HG03575 (cell line): ENCODE measurements at regions not wholly inside any gene's neighbourhood (a gene's known extent, or its start where the extent isn't known, plus 50 kb on each side); places are given as distances from the start of the nearest gene placed in this dataset.
"Not testable (repeated sequence)": the region's sequence is repeated elsewhere in the genome, so short reads cannot be mapped to it uniquely, and the experiment has no call there.

ENCODE experiments used
- ATAC-seq: cut with Tn5 transposase; IDR thresholded peaks from one replicate; pipeline ENCODE4 v1.9.1; 2021; ENCODE audit not compliant: unreplicated experiment, insufficient number of reproducible peaks, low FRiP score; ENCODE audit errors: extremely low read depth

DNA sequence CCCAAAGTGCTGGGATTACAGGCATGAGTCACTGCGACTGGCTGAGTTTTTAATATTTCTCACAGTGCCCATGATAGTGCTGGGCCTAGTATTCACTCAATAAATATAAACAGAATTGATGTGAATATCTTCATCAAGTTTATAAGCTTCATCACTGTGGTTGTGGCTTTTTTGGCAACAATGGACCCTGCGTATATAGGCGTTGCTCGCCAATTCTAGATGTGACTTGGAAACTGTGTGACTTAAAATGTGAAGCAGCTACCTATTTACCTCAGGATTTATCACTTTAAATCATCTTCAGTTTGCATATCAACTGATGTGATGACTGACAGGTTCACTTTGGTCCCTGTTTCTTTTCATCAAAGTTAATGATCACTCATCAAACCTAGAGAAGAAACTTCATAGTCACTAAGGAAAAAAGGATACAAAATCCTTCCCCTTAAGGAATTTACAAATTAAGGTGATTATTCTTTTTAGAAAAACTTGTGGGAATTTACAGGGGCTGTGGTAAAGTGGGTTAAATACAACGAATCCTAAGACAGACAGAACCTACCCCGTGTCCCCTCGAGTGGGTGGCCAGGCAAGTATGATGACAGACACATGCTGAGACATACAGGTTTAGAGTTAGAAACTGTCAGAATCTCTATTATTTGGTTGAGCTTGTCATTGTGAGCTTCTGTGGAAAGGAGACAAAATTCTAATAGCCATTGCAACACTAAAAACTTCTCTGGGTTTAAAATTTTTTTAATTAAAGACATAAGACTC is 101.3 kb downstream of the AKAP11 start:
- no peak for ATAC-seq

DNA sequence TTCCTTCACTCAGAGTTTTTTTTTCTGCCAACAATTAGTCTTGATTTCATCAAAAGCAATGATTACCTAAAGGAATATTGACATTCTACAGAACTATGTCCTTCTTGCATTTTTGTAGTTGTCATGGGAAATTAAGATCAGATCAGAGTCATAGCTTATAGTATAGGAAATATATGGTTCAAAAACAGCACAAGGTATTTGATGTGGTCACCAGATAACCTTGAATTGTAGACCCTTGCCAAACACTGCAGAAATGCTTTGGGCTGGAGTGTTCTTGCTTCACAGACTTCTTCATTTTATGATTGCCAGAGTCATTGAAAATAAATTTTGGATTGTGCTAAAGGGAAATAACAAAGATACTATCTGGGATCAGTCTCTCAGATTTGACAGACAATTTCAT is 103.7 kb downstream of the AKAP11 start:
- ATAC-seq: no peak

DNA sequence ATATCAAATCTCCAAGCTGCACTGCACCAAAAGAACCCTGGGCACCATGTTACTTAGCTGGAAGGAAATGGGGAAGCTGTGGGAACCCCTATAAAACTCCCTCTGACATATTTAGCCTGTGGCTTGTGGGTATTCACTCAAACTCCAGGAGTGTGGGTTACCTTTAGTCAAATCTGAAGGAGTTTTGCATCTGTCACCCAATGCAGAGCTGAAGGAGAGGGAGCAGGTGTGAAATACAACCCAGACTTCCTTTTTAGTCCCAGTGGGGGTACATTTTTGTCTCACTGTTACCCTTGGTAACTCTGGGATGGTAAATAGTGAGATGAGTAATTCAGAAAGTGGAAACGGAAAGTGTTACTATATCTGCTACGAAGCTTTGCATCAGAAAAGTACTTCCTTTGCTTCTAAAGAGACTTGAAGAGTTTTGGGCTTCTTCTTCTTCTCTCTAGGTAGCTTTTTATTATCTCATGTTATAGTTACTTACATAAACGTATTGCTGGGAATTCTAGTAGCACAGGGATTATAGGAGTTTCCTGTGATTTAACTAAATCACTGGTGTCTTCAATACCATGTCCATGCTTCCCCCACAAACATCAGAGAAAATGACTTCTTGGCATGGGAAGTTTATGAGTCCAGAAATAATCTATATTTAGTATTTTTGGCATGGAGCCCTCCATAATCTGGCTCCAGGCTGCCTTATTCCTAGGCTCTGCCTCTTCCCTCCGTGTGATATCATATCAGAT is 105.9 kb downstream of the AKAP11 start:
- ATAC-seq: peak; percentile 54

DNA sequence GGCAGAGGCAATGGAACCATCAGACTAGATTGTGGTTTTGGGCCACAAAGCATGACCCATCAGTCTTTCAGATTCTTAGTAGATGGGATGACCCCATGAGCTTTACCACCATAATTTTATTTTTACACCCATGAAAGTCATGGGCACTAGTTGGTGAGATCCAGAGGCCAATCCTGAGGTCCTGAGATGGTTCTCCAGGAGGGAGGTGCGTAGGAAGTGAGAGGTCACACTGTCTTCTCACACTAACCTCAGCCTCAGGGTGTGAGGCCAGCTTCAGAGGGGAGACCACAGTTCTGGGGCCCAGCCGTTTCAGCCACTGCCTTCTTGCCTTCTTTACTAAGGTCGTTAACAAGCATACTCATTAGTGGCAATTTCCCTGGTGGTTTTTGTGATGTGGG is 106.4 kb downstream of the AKAP11 start:
- ATAC-seq: no peak

DNA sequence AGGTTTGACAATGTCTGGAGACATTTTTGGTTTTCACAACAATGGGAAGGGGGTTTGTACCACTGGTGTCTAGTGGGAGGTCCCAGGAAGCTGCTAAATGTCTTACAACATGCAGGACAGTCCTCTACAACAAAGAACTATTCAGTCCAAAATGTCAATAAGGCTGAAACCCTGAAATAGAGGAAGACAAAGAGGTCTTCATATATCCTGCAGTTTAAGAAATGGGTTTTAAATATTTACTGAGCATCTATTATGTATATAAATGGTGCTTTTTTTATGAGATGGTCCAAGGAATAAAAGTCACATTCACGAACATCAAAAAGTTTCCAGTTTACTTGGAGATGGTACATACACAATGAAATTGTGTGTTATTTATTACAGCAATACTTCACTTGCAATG is 107.3 kb downstream of the AKAP11 start:
- ATAC-seq: no peak

DNA sequence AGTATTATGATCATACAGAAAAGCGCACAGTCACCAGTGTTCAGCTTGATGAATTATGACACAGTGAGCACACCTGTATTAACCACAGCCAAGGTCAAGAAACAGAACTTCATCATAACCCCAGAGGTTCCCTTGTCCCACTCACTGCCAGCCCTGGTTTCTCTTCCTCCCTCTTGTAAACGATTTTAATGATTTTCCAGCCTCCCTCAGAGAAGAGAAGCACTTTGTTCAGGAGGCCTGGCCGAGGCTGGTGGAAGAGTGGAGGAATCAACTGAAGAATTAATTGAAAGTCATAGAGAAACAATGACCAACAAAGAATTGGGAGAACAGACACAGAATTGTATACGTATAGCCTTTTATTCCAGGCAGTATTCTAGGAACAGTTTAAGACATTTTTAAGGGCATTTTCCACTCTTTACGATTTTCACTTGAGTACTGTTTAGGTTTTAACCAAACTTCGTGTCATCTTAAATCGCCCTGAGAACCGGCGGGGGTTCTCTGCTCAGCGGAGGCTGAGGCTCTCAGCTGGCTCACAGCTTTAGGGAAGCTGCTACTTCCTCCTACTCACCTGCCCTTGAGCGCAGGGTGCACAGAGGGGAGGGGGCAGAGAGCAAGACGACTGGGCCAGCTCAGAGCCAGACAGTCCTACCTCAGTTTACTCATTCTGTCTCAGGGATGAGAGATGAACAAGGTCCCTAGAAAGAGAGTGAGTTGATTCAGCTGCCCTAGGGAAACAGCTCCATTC is 108.6 kb downstream of the AKAP11 start:
- ATAC-seq: peak; percentile 23

DNA sequence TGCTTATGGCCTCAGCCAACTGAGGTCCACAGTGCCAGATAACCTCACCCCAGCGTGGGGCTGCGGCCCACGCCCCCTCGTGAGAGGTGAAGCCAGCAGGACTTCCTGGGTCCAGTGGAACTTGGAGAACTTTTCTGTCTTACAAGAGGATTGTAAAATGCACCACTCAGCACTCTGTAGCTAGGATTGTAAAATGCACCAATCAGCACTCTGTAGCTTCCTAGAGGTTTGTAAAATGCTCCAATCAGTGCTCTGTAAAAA is 109.1 kb downstream of the AKAP11 start:
- ATAC-seq: no peak

DNA sequence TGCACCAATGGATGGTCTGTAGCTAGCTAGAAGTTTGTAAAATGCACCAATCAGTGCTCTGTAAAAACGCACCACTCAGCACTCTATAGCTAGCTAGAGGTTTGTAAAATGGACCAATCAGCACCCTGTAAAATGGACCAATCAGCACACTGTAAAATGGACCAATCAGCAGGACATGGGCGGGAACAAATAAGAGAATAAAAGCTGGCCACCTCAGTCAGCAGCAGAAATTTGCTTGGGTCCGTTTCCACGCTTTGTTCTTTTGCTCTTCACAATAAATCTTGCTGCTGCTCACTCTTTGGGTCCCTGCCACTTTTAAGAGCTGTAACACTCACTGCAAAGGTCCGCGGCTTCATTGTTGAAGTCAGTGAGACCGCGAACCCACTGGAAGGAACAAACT is 109.5 kb downstream of the AKAP11 start:
- not testable (repeated sequence) for ATAC-seq

DNA sequence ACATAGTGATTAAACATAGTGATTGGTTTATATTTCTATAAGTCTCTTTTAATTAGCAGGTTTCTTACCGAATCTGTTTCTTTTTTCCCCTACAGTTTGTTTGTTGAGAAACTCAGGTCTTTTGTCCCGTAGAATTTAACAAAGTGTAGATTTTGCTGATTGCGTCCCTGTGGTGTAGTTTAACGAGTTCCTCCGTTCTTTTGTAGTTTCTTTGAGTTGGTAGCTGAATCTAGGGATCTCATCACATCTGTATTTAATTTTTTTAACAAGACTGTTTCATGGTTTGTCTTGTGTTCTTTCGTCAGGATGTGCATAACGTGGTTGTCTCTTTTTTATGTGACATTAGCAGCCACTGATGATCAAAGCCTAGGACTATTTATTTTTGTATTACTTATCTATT is 111.1 kb downstream of the AKAP11 start:
- ATAC-seq: no peak

DNA sequence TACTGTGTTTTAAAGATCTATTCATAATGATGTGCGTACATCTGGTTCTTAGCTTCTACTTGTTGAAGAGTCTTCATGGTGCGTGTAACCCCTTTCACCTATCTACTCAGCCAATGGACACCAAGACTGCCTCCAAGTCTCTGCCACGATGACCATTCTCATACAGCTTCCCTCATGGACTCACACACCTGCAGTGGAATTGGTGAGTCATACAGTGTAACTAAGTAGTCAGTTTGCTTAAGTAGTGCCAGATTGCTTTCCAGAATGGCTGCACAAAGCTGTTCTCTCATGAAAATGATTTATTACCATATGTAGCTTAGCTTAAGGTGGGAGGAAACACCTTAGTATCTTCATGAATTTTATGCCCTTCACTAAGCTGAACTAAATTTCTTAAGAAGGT is 112.3 kb downstream of the AKAP11 start:
- no peak for ATAC-seq

DNA sequence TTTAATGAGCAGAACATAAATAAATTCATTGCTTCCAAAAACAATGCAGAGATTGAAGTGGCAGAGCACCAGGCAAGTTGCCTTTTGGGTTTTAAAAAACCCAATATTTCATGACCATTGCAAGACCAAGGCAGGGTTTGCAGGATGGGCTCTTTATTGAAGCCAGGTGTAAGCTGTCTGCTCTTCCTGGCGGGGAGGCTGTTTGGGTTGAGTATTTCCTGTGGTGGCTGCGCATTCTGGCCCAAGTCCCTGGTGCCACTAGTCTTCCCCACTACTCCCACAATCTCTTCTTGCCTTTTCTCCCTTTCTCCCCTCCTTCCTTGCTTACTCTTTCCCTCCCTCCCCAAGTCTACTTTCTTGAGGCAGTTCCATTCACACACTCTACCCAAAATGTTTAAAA is 116.4 kb downstream of the AKAP11 start:
- ATAC-seq: no peak

DNA sequence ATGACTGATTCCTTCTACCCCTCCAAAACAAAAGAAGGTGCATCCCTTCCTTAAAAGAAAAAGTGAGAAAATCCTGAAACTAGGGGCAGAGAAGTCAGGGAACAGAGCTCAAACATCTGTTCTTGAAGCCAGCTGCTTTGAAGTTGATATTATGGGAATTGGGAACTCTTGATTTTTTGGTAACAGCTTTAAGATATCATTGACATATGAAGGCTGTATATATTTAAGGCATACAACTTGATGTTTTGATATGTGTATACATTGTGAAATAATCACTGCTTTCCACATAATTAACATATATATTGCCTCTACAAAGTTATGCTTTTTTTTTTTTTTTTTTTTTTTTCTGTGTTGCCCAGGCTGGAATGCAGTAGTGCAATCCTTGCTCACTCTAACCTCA is 117.1 kb downstream of the AKAP11 start:
- no peak for ATAC-seq

DNA sequence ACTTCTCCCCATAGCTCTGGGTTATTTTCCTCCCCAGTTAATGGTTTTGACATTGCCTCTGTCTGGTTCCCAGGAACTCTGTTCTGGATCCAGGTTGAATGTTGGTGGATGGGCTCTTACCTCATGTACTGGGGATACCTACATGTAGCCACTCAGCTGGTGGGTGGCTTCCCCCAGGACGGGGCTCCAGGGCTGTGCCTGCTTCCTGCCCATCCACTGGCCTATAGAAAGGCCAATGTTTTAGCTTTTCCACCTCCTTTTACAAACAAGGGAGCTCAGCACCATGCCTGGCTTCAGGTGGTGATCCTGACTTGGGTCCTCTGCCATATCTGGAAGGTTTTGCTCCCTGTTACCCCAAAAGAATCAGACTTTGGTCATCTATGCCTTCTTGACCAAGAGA is 120.2 kb downstream of the AKAP11 start:
- ATAC-seq: no peak

DNA sequence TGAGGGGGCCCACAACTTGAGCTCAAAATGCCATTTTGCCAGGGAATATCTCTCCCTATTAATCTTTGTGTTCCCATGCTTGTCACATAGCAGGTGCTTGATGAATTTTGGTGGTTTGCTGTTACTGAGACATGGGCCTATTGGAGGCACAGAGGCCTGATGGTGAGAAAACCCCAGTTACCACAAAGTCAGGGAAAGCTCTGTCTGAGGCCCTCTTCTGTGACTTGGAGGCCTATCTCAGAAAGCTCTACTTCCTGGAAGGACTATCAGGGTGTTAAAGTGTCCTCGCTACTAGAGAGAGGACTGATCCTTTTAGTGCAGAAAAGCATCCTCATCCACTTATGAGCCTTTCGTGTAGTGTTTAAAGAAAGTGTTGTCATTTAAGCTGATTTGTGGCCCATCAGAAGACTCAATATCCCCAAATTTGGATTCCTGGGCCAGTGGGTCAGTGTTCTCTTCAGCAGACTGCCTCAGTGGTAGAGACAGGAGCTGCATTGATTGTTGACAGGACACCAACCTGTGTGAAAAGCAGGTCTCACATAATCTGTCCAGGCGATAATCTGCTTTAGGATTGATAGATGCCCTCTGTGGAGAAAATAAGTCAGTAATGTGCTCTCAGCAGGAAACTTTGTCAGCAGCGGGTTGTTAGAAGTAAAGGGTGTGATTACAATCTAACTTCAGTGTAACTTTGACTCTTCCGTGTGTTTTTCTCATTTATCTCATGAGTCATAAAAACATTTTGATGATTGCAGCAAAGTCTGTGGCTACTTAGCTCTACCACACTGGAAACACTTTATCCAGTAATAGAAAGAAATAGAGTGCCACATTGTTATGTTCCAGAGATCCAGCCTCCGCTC is 121.0 kb downstream of the AKAP11 start:
- no peak for ATAC-seq

DNA sequence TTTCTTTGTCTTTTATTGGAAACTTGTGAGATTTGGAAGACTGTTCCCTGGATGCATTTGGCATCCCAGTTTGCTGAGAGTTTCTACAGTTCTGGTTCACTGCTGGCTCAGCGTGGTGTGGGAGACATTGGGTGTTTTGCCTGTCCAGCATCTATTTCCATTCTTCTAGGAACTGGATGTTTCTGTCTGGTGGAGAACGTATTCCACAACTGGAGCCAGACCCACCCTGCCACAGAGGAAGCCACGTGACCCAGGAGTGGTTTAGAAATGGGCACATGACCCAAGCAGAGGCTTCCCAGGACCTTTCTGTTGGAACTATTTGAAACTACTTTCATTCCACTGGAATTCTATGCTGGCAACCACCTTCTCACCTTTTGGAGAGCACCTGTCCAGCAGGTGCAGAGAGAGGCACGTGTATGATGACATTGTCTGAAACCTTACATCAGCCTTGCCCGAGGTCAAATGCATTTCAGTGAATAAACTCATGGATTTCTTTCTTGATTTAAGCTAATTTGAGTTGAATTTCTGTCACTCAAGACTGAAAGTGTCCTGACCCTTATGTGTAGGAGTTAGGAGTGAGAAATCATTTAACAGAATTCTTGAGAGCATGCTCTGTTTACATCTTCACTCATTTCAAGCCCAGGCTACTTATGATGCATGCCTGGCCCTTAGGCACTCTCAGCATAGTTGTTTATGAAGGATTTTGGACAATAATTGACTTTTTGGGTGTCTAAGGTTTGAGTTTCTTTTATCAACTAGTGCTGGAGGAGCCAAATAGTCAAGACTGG is 121.8 kb downstream of the AKAP11 start:
- ATAC-seq: no peak

DNA sequence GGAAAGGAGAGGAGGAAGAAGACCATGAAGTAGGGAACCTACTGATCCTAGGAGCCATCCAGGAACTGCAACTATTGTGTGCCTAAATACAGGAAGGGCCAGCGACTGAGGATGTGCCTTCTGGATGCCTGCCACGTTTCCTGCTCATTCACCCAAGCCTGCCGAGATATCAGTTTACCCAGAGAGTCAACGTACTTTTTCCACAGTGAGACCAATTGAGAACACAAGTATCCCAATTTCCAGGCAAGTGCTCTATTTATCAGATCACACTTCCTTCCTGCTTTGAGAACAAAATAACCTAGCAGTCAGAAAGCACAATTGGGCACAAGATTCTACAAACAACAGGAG is 122.4 kb downstream of the AKAP11 start:
- ATAC-seq: no peak

DNA sequence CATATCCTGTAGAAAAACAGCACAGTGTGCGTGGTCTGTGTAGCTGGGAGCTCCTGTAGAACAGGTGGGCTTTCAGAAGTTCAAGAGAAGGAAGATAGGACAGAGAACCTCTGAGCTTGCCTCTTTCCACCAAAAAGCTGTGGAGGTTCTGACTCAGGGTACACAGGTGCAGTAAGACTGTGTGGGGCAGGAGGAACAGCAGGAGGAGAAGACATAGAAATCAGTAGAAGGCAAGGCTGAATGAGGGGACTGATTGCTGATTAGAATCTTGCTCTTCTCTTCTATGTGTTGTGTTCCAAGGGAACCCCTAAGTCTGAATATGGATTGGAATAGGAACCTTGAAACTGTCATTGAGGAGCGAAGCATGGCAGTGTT is 122.7 kb downstream of the AKAP11 start:
- ATAC-seq: no peak

DNA sequence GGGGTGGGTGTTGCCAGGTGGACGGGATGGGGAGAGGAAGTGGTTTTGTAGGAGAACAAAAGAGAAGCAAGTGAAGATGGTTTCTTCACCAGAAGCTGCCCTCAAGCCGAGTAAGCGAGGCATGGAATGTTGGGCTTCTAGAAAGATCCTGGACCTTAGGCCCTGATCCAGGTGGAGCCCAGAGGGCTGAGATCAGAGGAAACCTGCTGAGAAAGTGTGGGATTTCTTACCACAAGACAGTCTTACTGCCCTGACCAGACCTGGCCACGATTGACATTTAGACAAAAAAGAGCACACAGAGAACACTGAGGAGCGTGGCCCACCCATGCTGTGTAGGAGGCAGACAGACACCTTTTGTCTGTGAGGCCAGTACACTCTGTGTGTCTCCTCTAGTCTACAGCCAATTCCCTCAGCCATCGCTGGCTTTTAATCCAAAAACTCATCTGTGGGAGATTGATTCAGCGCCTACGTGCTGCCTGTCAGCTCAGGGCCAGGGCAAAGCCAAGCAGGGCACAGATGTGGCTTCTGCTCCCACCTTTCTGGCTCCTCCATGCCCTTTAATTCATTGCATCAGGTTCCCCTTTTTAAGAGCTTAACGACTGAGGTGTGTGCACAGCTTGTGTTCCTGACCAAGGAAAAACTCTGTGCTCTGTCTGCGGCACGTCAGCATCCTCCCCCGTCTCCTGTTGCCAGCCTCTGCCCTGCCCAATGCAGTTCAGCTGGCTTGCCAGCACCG is 123.3 kb downstream of the AKAP11 start:
- ATAC-seq: no peak
